RPMI7951 (cell line): ENCODE measurements at regions not wholly inside any gene's neighbourhood (a gene's known extent, or its start where the extent isn't known, plus 50 kb on each side); places are given as distances from the start of the nearest gene placed in this dataset.

Source experiments
- DNase-seq: peaks from one replicate; pipeline ENCODE4 v3.0.0-alpha.2; 2012; ENCODE audit warnings: low read depth

- no peak for DNase-seq
Measured at GRCh38 chr2:239500574-239501550, 100.0 kb upstream of the HDAC4 start.

- no peak for DNase-seq
Measured at GRCh38 chr2:239499726-239500573, 99.1 kb upstream of the HDAC4 start.

DNA sequence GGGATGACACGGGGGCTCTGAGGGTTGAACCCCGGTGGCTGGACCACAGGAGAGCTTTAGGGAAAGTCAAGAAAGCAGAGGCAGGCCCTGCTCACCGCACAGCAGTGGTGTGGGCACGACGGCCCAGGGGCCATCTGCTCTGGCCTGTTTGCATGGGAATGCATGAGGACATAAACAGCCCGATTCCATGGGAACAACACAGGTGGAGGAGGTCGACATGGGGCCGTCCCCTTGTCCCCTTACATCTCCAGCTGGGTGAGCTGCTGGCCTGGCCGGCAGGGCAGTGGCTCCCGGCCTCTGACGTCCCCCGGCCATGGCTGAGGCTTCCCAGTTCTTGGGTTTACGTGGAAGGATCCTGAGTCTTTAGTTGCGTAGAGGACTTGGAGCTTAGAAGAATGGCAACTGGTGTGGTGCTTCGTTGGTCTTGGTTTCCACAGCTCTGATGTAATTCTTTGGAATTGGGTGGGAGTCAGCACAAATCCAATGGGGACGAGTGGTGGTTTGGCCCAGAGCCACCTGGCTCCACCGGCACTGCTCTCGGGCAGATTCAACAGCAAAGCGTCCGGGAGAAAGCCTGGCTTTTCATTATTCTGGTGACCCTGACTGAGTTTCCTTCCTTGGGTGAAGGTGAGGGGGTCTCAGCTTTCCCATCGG lies 98.3 kb upstream of the HDAC4 start:
- DNase-seq: no peak

- no peak for DNase-seq
Measured at GRCh38 chr2:239498576-239498975, 97.8 kb upstream of the HDAC4 start.

- peak; percentile 13 for DNase-seq
Measured at GRCh38 chr2:239496700-239497099, 95.9 kb upstream of the HDAC4 start.

- no peak for DNase-seq
Measured at GRCh38 chr2:239495791-239496233, 95.0 kb upstream of the HDAC4 start.

GRCh38 chr2:239495175-239495574 lies 94.4 kb upstream of the HDAC4 start:
- no peak for DNase-seq

GRCh38 chr2:239494578-239494977 lies 93.8 kb upstream of the HDAC4 start:
- no peak for DNase-seq

DNA sequence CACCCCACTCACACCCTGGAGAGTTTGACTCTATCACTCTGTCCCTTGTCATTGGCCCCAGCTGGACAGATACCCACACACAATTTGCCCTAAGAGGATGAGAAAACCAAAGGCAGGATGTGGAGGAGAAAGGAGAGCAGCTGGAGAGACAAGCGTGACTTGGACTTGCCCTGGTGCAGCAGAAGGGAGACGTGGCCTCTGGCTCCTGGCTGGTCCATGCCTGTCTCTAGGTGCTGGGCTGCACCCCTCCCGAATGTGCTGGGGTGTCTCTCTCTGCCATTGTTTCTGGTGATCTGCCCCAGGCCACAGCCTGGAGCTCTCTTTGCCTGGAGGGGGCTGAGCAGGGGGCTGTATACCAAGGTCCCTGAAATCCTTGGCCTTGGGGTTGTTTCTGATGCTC lies 88.7 kb upstream of the HDAC4 start:
- DNase-seq: no peak

DNA sequence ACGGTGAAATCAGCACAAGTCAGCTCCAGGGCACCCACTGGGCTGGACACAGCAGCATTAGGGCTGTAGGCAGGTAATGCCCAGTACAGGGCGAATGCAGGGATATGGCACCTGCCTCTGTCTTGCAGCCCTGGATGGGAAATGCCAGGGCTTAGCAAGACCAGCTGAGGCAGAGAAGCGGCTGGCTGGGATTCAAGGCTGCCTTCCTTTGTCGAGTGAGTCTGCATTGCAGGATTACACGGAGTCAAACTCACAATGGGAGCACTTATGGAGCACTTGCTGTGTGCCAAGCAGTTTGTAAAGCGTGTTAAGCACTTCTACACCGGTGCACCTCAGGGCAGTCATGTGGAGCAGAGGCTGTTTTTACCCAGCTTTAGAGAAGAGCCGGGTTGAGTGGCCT lies 87.3 kb upstream of the HDAC4 start:
- DNase-seq: no peak

DNA sequence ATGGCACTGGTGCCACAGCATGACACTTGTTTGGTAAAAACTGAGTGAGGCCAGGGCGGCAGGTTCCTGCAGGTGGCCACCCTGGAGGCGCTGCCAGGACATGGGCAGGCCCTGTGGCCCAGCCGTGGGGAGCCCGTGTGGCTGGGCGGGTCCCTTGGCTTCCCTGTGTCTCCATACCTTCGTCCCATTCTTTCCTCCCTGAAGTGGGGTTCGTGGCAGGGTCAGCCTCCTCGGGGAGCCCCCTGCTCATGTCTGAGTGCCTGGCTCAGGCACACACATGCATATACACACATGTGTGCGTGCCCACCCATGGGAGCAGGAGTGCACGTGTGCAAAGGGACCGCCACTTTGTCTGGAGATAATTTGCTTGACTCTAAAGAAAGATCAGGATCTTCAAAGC lies 86.5 kb upstream of the HDAC4 start:
- no peak for DNase-seq

DNA sequence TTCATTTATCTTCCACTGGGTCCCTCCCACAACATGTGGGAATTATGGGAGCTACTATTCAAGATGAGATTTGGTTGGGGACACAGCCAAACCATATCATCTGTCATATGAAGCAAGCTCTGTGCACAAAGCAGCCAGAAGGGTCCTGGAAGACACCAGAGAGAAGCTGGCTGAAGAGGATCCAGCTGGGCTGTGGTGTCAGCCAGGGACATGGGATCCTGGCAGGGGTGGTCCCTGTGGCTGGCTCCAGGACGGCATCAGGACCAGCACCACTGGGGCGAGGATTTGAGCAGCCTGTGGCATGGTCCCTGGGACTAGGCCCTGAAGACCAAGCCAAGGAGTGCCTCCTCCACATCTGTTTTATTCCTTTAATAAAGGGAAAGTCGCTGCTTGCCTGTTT lies 84.8 kb upstream of the HDAC4 start:
- no peak for DNase-seq

GRCh38 chr2:239484571-239485355 lies 83.9 kb upstream of the HDAC4 start:
- DNase-seq: no peak

GRCh38 chr2:239482778-239483712 lies 82.2 kb upstream of the HDAC4 start:
- DNase-seq: no peak

DNA sequence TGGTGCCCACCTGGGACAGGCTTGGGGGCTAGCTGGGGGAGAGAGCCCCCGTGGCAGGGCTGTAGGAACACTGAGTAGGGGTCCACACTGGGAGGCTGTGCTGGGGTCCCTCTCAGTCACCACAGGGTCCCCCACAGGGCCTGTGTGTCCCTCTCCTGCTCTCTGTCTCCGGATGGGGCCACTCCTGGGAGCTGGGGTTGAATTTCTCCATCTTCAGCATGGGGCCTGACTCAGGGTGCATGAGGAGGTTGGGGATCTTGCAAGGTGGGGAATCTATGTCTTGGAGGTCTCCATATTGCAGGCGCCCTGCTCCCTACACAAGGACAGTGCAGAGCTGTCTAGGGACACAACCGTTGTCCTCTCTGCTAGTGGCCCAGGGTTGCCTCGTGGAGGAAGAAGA lies 78.7 kb upstream of the HDAC4 start:
- no peak for DNase-seq

DNA sequence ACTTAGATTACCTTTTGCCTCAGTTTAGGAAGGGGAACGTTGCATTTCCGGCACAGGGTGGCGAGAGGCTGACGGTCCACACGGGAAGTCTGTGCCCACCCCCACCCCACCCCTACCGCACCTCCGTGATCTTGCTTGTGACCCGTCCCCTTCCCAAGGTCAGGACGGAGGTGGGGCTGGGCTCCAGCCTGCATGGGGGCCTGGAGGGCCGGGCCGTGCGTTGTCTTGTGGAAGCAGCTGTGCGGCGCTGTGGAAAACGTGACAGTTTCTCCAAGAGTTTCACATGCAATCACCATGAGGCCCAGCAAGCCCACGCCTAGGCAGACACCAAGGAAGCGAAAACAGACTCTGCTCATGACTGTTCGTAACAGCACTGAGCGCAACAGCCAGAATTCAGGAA lies 76.8 kb upstream of the HDAC4 start:
- DNase-seq: no peak

DNA sequence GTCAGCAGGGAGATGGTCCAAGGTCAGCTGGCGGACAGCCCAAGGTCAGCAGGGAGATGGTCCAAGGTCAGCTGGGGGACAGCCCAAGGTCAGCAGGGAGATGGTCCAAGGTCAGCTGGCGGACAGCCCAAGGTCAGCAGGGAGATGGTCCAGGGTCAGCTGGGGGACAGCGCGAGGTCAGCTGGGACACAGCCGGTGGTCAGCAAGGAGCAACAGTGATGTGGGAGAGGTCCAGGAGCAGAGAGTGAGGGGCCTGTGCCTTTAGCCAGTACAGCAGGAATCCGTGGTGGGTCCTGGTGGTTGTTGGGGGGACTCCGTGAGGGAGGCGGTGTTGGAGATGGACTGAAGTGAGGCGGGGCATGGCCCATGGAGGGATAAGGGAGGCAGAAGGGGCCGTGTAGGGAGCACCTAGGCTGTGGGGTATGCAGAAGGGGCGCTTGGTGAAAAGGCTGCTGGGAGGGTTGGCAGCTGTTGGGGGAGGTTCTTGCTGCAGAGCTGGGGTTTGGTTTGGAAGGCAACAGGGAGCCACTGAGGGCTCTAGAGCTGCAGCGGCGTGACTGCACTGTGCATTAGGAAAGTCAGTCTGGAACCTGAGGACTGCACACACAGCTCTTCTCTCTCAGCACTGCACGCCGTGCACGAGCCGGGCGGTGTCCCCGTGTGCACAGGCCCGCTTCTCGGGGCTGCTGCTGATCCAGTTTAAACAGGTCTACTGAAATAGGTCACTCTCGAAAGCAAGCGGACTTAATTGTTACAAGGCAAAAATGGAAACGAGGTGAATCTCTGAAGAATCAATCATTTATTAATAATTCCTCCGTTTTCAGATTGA lies 76.2 kb upstream of the HDAC4 start:
- no peak for DNase-seq

DNA sequence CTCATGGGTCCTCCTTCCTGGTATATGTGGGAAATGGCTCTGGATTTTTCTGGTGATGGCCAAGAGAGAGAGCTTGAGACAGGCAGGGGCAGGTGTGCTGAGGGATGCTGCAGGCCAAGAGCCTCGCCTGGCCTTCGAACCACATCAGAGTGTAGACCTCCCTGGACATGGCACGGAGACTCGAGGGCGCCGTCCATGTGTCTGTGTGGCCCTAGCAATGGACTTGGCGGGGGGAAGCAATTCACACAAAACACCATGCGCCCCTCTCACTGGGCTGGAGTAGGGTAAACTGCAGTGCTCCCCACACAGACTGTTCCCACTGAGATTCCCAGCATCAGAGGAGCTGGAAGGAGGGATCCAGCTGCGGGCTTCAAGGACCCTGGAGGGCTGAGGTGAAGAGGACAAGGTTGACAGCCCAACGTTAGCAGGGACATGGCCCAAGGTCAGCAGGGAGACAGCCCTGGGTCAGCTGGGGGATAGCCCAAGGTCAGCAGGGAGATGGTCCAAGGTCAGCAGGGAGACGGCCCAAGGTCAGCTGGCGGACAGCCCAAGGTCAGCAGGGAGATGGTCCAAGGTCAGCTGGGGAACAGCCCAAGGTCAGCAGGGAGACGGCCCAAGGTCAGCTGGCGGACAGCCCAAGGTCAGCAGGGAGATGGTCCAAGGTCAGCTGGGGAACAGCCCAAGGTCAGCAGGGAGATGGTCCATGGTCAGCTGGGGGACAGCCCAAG lies 75.4 kb upstream of the HDAC4 start:
- DNase-seq: no peak
